Ascending aorta (tissue), 2 donors: ENCODE measurements at regions not wholly inside any gene's neighbourhood (a gene's known extent, or its start where the extent isn't known, plus 50 kb on each side); places are given as distances from the start of the nearest gene placed in this dataset.

Experiments used
- DNase-seq, 2 donors: peaks; one replicate each; pipeline ENCODE4 v3.0.0-alpha.2; 2019; ENCODE audit warnings: low spot score in 2 of 2
- H3K27ac ChIP-seq, 2 donors: fragments of 200-600 bp; sonication (generic); one replicate each; pipeline ENCODE4 v1.5.1; 2016 to 2017; ENCODE audit warnings: mild to moderate bottlenecking in 1 of 2
- H3K27me3 ChIP-seq: fragments of 200-600 bp; sonication (generic); one replicate; pipeline ENCODE4 v1.5.1; 2017
- H3K36me3 ChIP-seq, 2 donors: fragments of 200-600 bp; sonication (generic); one replicate each; pipeline ENCODE4 v1.5.1; 2016
- H3K4me1 ChIP-seq, 2 donors: fragments of 200-600 bp; sonication (generic); one replicate each; pipeline ENCODE4 v1.5.1; 2016 to 2017; ENCODE audit warnings: mild to moderate bottlenecking in 1 of 2
- H3K4me3 ChIP-seq, 2 donors: fragments of 200-600 bp; sonication (generic); one replicate each; pipeline ENCODE4 v1.5.1; 2016 to 2017; ENCODE audit warnings: mild to moderate bottlenecking in 1 of 2
- H3K9me3 ChIP-seq, 2 donors: fragments of 200-600 bp; sonication (generic); one replicate each; pipeline ENCODE4 v1.5.1; 2016
- intact Hi-C: fragments of 100-400 bp; cut with DNase I; formaldehyde crosslinking; loops from one replicate; pipeline ENCODE4 v1.15.1; 2023
- TF ChIP-seq, protein P1 (sequence below), 3 experiments: fragments of 200-600 bp in 2 of 3; fragments of 450-650 bp in 1 of 3; sonication (generic) in 2 of 3; IDR thresholded peaks; one replicate each; pipeline ENCODE4 v1.5.1; 2016 to 2019; ENCODE audit warnings: antibody characterized with exemption in 3 of 3, mild to moderate bottlenecking in 1 of 3, moderate library complexity in 1 of 3

DNA sequence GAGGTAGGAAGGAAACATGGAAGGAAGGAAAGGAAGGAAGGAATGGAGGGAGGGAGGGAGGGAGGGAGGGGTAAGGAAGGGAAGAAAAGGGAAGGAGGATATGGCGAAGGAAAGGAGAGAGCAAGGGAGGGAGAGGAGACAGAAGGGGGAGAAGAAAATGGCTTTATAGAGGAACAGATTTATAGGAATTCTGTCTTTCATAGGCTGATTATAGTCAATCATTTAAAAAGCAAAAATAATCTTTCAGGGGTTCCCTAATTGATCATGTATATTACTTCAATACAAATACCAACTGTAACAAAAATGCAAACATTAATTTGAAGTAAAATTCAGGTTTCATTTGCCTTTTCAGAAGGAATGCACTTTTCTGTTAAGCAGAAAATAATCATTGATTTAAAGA is 519.1 kb downstream of the MDFIC start:
- TF ChIP-seq, protein P1, sequence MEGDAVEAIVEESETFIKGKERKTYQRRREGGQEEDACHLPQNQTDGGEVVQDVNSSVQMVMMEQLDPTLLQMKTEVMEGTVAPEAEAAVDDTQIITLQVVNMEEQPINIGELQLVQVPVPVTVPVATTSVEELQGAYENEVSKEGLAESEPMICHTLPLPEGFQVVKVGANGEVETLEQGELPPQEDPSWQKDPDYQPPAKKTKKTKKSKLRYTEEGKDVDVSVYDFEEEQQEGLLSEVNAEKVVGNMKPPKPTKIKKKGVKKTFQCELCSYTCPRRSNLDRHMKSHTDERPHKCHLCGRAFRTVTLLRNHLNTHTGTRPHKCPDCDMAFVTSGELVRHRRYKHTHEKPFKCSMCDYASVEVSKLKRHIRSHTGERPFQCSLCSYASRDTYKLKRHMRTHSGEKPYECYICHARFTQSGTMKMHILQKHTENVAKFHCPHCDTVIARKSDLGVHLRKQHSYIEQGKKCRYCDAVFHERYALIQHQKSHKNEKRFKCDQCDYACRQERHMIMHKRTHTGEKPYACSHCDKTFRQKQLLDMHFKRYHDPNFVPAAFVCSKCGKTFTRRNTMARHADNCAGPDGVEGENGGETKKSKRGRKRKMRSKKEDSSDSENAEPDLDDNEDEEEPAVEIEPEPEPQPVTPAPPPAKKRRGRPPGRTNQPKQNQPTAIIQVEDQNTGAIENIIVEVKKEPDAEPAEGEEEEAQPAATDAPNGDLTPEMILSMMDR (IDR thresholded peaks at IDR 0.05), result no peak
- no peak for DNase-seq
- intact Hi-C loops, result no loop called here
- Histone ChIP-seq H3K27me3 (no peaks in the 10 kb centered on the region), H3K9me3 (no peaks in the 10 kb centered on the region), H3K27ac (no peak overlapping the region), H3K4me3 (no peak overlapping the region), H3K4me1 (no peaks in the 10 kb centered on the region), H3K36me3 (no peaks in the 10 kb centered on the region)

DNA sequence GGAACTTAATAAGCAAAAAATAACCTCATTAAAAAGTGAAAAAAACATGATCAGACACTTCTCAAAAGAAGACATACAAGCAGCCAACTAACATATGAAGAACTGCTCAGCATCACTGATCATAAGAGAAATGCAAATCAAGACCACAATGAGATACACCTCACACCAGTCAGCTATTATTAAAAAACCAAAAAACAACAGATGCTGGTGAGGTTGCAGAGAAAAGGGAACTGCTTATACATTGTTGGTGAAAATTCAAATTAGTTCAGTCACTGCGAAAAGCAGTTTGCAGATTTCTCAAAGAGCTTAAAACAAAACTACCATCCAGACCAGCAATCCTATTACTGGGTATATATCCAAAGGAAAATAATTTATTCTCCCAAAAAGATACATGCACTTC is 513.3 kb downstream of the MDFIC start:
- H3K4me3 ChIP-seq, result no peak overlapping the region
- H3K36me3 ChIP-seq, result no peaks in the 10 kb centered on the region
- intact Hi-C loops, result no loop called here
- H3K9me3 ChIP-seq, result no peaks in the 10 kb centered on the region
- H3K27me3 ChIP-seq, result no peaks in the 10 kb centered on the region
- no peak for DNase-seq
- no peak overlapping the region for H3K27ac ChIP-seq
- H3K4me1 ChIP-seq, result no peaks in the 10 kb centered on the region
- TF ChIP-seq, protein P1 (IDR thresholded peaks at IDR 0.05), result no peak

DNA sequence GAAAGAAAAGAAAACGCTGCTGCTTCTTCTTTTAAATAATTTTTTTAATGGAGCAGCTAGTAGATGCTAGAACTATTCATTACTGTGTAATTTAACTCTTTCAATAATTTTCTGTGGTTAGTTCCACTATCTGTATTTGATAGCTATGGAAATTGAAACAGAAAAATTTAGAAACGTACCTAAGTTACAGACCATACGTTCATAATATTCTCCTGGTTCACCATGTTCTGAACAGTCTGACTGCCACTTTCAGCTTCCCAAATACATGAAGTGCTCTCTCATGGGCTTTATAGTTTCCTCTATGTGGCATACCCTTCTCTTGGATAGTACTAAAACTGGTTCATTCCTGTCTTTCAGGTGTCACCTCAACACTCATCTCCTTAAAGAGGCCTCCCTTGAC is 508.0 kb downstream of the MDFIC start:
- no peak overlapping the region for H3K27ac ChIP-seq
- no peaks in the 10 kb centered on the region for H3K4me1 ChIP-seq
- TF ChIP-seq, protein P1 (IDR thresholded peaks at IDR 0.05), result no peak
- H3K9me3 ChIP-seq, result no peaks in the 10 kb centered on the region
- H3K4me3 ChIP-seq, result no peak overlapping the region
- intact Hi-C loops, result no loop called here
- no peaks in the 10 kb centered on the region for H3K27me3 ChIP-seq
- no peak for DNase-seq
- no peaks in the 10 kb centered on the region for H3K36me3 ChIP-seq

DNA sequence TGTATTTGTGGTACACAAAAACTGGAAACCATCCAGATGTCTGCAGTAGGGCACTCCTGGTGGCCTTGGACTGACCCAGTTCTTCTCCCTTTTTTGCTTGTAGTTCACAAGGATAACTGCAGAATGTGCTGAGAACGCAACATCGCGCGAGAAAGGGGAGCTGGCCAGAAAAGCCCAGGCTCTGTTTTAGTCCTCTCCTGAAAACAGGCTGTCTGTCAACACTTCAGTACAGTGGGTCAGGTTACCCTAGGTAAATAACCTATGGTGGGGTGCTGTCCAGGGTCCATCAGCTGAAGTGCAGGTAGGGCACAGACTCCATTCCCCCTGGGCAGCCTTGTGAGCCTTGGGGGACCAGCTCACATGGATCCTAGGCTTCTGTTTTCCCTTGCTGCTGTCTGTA is 495.8 kb downstream of the MDFIC start:
- TF ChIP-seq, protein P1 (IDR thresholded peaks at IDR 0.05), result no peak
- DNase-seq, result no peak
- H3K36me3 ChIP-seq, result no peaks in the 10 kb centered on the region
- H3K27ac ChIP-seq, result no peak overlapping the region
- intact Hi-C loops, result no loop called here
- H3K9me3 ChIP-seq, result no peaks in the 10 kb centered on the region
- H3K27me3 ChIP-seq, result no peaks in the 10 kb centered on the region
- no peaks in the 10 kb centered on the region for H3K4me1 ChIP-seq
- no peak overlapping the region for H3K4me3 ChIP-seq

DNA sequence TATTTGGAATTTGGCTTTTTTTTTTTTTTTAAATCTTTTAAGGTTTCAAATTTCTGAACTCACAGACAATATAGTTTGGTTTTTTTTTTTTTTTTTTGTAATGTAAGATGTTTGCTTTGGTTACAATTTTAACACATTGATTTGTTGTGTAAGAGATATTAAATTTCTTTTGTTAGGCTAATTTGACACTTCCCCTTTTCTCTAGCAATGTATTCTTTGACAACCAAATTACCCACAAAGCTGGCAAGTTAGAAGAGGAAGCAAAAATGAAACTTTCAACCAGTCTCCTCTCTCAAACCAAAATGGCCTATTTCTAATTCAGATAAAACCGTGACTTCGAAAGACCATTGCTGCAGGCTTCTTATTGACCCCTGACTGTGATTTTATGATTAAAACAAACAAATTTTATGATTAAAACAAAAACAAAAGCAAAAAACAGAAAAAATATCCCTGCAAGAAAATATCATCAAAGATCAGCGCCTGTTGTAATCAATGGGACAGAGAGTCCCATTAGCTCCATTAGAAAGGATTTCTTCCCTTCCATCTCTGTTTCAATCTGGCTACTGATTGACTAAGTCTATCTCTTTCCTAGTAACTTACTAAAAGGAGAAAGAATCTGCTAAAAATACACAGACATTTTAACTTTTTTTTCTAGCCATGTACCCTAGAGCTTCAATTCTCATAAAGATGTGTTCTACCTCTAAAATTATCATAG is 489.2 kb downstream of the MDFIC start:
- Histone ChIP-seq H3K4me3 (no peak overlapping the region), H3K9me3 (no peaks in the 10 kb centered on the region), H3K4me1 (no peaks in the 10 kb centered on the region), H3K27me3 (no peaks in the 10 kb centered on the region), H3K36me3 (no peaks in the 10 kb centered on the region), H3K27ac (no peak overlapping the region)
- TF ChIP-seq, protein P1 (IDR thresholded peaks at IDR 0.05), result no peak
- intact Hi-C loops, result no loop called here
- no peak for DNase-seq

DNA sequence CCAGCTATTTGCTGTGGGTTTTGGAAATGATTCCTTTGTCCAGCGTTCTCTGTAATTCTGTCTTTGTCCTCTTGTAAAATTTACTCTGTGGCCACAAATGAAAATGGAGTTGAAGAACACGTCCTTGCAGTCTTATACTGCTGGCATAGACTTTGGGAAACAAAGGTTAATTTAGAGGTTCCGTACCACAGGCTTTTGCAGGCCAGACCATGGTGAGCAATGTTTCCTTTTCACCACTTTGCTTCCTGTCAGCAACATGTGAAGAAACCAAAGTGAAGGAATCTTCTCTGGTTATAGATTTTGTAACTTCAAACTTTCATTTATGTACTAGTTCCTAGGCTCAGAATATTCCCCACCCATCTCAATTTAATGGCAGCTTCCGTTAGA is 488.5 kb downstream of the MDFIC start:
- no peak for DNase-seq
- Histone ChIP-seq H3K36me3 (no peaks in the 10 kb centered on the region), H3K9me3 (no peaks in the 10 kb centered on the region), H3K4me3 (no peak overlapping the region), H3K27me3 (no peaks in the 10 kb centered on the region), H3K4me1 (no peaks in the 10 kb centered on the region), H3K27ac (no peak overlapping the region)
- TF ChIP-seq, protein P1 (IDR thresholded peaks at IDR 0.05), result no peak
- intact Hi-C loops, result no loop called here
